ENCODE measurements at regions not wholly inside any gene's neighbourhood (a gene's known extent, or its start where the extent isn't known, plus 50 kb on each side); places are given as distances from the start of the nearest gene placed in this dataset.

DNA sequence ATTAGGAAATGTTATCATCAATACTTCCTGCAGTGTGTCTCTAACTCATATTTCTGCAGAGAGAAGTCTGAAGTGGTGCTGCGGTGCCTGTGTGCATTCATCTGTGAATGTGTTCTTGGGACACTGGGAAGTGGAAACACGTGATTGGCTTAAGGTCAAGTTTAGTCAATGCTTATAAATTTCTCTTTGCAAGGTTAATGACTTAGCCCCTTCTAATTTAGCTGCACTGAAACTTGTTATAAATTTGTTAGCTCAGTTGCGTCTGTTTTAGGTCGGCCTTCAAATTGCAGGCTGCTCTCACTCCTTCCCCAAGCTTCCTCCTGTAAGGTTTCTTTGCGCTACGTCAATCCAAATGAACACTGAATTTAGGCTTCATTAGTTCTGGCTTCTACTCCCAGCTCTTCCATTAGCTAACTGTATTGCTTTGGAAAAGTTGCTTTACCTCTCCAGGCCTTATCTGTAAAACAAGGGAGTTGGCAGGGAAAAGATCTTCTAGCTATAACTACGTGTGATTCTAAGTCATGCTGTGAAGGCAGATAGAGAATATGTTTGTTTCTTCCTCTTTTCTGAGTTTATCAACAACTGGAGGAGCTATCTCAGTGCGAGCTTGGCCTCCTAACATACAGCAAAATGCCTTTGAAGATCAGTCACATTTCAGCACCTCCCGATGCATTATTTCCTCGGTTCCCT is 341.8 kb downstream of the NFIB start:
- H3K27ac ChIP-seq (ENCODE audit: low read depth in 1 of 2, low read length in 1 of 2), result no peak overlapping the region
- WGBS, result 86% methylated on average over 10 of the region's 10 CpGs
- DNase-seq (ENCODE audit: low read depth in 6 of 9, low spot score in 9 of 9), result no peak
- H3K4me1 ChIP-seq (ENCODE audit: control insufficient read depth in 2 of 2, insufficient read depth in 2 of 2, low read length in 2 of 2), result no peaks in the 10 kb centered on the region
- no peaks in the 10 kb centered on the region for H3K9me3 ChIP-seq (ENCODE audit: control insufficient read depth in 2 of 2, insufficient read depth in 1 of 2, low read length in 1 of 2)
- no peaks in the 10 kb centered on the region for H3K27me3 ChIP-seq (ENCODE audit: control insufficient read depth in 2 of 2, insufficient read depth in 1 of 2, low read length in 1 of 2)
- no peaks in the 10 kb centered on the region for H3K36me3 ChIP-seq (ENCODE audit: control insufficient read depth in 2 of 2, insufficient read depth in 2 of 2, low read length in 1 of 2)
- H3K4me3 ChIP-seq (ENCODE audit: low read length in 2 of 2), result no peak overlapping the region

DNA sequence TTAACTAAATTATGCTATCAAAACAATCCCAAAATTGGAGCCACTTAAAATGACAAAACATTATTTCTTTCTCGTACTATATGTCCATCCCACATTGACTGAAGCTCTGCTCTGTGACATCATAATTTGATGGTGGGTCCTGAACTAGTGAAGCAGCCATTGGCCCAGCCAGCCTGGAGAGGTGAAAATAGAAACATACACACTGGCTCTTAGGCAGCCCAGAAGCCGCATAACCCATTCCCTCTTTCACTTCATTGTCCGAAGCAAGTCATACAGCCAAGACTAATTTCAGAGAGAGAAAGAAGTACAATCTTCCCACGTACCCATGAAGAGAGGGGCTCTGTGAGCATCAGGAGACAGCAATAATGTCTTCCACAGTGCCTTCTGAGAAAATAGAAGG is 342.5 kb downstream of the NFIB start:
- Histone ChIP-seq H3K36me3 (ENCODE audit: control insufficient read depth in 2 of 2, insufficient read depth in 2 of 2, low read length in 1 of 2) (no peaks in the 10 kb centered on the region), H3K4me3 (ENCODE audit: low read length in 2 of 2) (no peak overlapping the region), H3K9me3 (ENCODE audit: control insufficient read depth in 2 of 2, insufficient read depth in 1 of 2, low read length in 1 of 2) (no peaks in the 10 kb centered on the region), H3K27me3 (ENCODE audit: control insufficient read depth in 2 of 2, insufficient read depth in 1 of 2, low read length in 1 of 2) (no peaks in the 10 kb centered on the region), H3K4me1 (ENCODE audit: control insufficient read depth in 2 of 2, insufficient read depth in 2 of 2, low read length in 2 of 2) (no peaks in the 10 kb centered on the region), H3K27ac (ENCODE audit: low read depth in 1 of 2, low read length in 1 of 2) (no peak overlapping the region)
- DNase-seq (ENCODE audit: low read depth in 6 of 9, low spot score in 9 of 9), result no peak
- WGBS, result 92% methylated on average over 4 of the region's 4 CpGs

DNA sequence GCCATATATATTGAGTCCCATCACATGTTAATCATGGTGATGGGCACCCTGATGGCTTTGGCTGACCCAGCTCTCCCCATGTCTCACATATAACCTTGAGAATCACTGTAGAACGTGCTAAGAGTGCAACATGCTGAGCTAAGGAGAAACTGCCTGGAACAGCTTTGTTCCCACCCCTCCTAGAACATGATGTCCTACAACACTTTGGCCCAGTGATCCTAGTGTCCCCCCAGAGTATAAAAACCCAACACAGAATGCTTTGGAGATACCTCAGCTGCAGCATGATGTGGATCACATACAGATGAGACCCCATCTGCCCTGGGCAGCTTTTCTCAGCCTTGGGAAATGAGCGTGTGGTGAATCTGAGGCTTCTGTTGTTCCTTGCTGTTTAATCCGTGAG is 343.5 kb downstream of the NFIB start:
- no peaks in the 10 kb centered on the region for H3K36me3 ChIP-seq (ENCODE audit: control insufficient read depth in 2 of 2, insufficient read depth in 2 of 2, low read length in 1 of 2)
- no peak overlapping the region for H3K27ac ChIP-seq (ENCODE audit: low read depth in 1 of 2, low read length in 1 of 2)
- H3K9me3 ChIP-seq (ENCODE audit: control insufficient read depth in 2 of 2, insufficient read depth in 1 of 2, low read length in 1 of 2), result no peaks in the 10 kb centered on the region
- H3K27me3 ChIP-seq (ENCODE audit: control insufficient read depth in 2 of 2, insufficient read depth in 1 of 2, low read length in 1 of 2), result no peaks in the 10 kb centered on the region
- no peaks in the 10 kb centered on the region for H3K4me1 ChIP-seq (ENCODE audit: control insufficient read depth in 2 of 2, insufficient read depth in 2 of 2, low read length in 2 of 2)
- DNase-seq (ENCODE audit: low read depth in 6 of 9, low spot score in 9 of 9), result no peak
- 92% methylated on average over 3 of the region's 3 CpGs for WGBS
- H3K4me3 ChIP-seq (ENCODE audit: low read length in 2 of 2), result no peak overlapping the region

DNA sequence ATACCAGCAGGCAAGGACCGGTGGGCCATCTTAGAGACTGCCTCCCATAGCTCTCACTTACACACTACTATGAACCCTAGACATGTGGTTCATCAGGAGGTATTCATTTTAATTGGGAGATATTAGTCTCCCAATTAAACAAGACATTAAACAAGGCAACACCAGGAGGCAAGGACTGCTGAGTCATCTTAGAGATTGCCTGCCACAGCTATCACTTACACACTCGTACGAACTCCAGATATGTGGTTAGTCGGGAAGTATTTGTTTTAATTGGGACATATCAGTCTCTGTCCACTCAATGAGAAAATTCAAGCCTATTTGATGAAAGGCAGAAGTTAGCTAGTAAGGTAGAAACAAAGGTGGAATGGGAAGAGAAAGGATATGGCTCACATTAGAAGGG is 343.9 kb downstream of the NFIB start:
- no peak for DNase-seq (ENCODE audit: low read depth in 6 of 9, low spot score in 9 of 9)
- Histone ChIP-seq H3K4me1 (ENCODE audit: control insufficient read depth in 2 of 2, insufficient read depth in 2 of 2, low read length in 2 of 2) (no peaks in the 10 kb centered on the region), H3K36me3 (ENCODE audit: control insufficient read depth in 2 of 2, insufficient read depth in 2 of 2, low read length in 1 of 2) (no peaks in the 10 kb centered on the region), H3K9me3 (ENCODE audit: control insufficient read depth in 2 of 2, insufficient read depth in 1 of 2, low read length in 1 of 2) (no peaks in the 10 kb centered on the region), H3K27ac (ENCODE audit: low read depth in 1 of 2, low read length in 1 of 2) (no peak overlapping the region), H3K27me3 (ENCODE audit: control insufficient read depth in 2 of 2, insufficient read depth in 1 of 2, low read length in 1 of 2) (no peaks in the 10 kb centered on the region), H3K4me3 (ENCODE audit: low read length in 2 of 2) (no peak overlapping the region)
- 42% methylated on average over 4 of the region's 4 CpGs for WGBS

DNA sequence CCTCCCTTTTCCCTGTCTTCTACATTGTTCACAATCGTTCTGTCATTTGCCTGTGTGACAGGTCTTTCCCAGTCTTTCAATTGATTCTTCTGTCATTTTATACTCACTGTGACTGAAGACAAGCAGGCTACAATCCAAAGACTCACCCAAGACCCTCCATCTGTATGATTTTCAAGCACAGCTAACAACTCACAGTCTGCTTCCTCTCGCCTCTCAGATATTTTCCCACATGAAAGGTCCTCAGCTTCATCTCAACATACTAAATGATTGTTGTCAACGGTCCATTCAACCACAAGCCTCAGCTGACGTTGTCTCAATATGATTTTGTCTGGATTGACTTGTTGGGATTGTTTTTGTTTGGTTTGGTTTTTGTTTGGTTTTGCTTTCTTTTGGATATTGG is 346.5 kb downstream of the NFIB start:
- 18% methylated on average over 4 of the region's 4 CpGs for WGBS
- no peak for DNase-seq (ENCODE audit: low read depth in 6 of 9, low spot score in 9 of 9)
- Histone ChIP-seq H3K36me3 (ENCODE audit: control insufficient read depth in 2 of 2, insufficient read depth in 2 of 2, low read length in 1 of 2) (no peaks in the 10 kb centered on the region), H3K27ac (ENCODE audit: low read depth in 1 of 2, low read length in 1 of 2) (no peak overlapping the region), H3K4me3 (ENCODE audit: low read length in 2 of 2) (no peak overlapping the region), H3K9me3 (ENCODE audit: control insufficient read depth in 2 of 2, insufficient read depth in 1 of 2, low read length in 1 of 2) (no peaks in the 10 kb centered on the region), H3K4me1 (ENCODE audit: control insufficient read depth in 2 of 2, insufficient read depth in 2 of 2, low read length in 2 of 2) (no peaks in the 10 kb centered on the region), H3K27me3 (ENCODE audit: control insufficient read depth in 2 of 2, insufficient read depth in 1 of 2, low read length in 1 of 2) (no peaks in the 10 kb centered on the region)

DNA sequence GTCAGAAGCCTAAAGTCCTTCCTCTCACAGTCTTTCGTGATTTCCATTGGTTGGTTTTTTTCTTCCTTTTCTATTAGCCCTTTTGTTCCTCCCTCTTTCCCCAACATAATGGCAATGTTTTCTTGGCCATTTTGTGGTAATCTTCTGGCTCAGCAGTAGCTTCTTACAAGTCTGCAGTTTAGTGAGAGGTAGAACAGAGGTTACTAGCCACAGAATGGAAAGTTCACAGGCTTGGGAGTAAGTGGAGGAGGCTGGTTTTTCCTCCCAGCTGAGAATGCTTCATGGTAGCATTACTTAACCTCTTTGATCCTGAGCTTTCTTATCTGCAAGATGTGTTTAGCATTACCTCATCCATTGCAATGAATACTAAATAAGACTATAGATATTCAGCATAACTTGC is 346.9 kb downstream of the NFIB start:
- no peaks in the 10 kb centered on the region for H3K9me3 ChIP-seq (ENCODE audit: control insufficient read depth in 2 of 2, insufficient read depth in 1 of 2, low read length in 1 of 2)
- H3K4me1 ChIP-seq (ENCODE audit: control insufficient read depth in 2 of 2, insufficient read depth in 2 of 2, low read length in 2 of 2), result no peaks in the 10 kb centered on the region
- no peak overlapping the region for H3K27ac ChIP-seq (ENCODE audit: low read depth in 1 of 2, low read length in 1 of 2)
- H3K4me3 ChIP-seq (ENCODE audit: low read length in 2 of 2), result no peak overlapping the region
- 80% methylated on average over 1 of the region's 1 CpG for WGBS
- H3K36me3 ChIP-seq (ENCODE audit: control insufficient read depth in 2 of 2, insufficient read depth in 2 of 2, low read length in 1 of 2), result no peaks in the 10 kb centered on the region
- H3K27me3 ChIP-seq (ENCODE audit: control insufficient read depth in 2 of 2, insufficient read depth in 1 of 2, low read length in 1 of 2), result no peaks in the 10 kb centered on the region
- DNase-seq (ENCODE audit: low read depth in 6 of 9, low spot score in 9 of 9), result no peak

DNA sequence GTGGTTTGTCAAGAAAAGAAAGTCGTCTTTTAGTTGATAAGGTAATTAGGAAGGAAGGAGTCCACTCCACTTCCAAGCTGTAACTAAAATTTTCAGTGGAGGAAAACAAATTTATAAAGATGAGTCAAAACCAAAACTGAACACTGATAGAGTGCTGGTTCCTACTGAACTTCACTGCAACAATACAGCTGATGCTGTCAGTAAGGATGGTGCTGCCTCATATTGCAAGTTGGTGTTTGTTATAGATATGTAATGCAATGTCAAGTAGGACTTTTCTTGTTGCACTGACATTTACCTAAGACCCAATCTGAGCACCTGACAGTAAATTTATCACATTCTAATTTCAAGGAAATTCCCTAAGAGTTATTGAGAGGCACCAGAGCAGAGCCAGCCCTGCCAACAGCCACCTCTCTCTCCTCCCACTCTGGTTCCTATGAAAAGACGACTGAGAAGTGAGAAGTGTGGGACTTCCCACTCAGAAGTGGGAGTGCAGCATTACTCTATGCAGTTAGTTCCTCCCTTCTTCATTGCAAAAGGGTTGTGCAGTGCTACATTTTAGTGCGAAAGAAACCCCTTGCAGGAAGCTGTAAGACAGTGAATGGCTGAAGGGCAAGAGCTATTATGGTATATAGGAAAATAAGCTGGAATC is 350.8 kb downstream of the NFIB start:
- no peaks in the 10 kb centered on the region for H3K27me3 ChIP-seq (ENCODE audit: control insufficient read depth in 2 of 2, insufficient read depth in 1 of 2, low read length in 1 of 2)
- no peak for DNase-seq (ENCODE audit: low read depth in 6 of 9, low spot score in 9 of 9)
- 55% methylated on average over 3 of the region's 3 CpGs for WGBS
- no peaks in the 10 kb centered on the region for H3K4me1 ChIP-seq (ENCODE audit: control insufficient read depth in 2 of 2, insufficient read depth in 2 of 2, low read length in 2 of 2)
- no peaks in the 10 kb centered on the region for H3K9me3 ChIP-seq (ENCODE audit: control insufficient read depth in 2 of 2, insufficient read depth in 1 of 2, low read length in 1 of 2)
- no peak overlapping the region for H3K27ac ChIP-seq (ENCODE audit: low read depth in 1 of 2, low read length in 1 of 2)
- H3K4me3 ChIP-seq (ENCODE audit: low read length in 2 of 2), result no peak overlapping the region
- no peaks in the 10 kb centered on the region for H3K36me3 ChIP-seq (ENCODE audit: control insufficient read depth in 2 of 2, insufficient read depth in 2 of 2, low read length in 1 of 2)

DNA sequence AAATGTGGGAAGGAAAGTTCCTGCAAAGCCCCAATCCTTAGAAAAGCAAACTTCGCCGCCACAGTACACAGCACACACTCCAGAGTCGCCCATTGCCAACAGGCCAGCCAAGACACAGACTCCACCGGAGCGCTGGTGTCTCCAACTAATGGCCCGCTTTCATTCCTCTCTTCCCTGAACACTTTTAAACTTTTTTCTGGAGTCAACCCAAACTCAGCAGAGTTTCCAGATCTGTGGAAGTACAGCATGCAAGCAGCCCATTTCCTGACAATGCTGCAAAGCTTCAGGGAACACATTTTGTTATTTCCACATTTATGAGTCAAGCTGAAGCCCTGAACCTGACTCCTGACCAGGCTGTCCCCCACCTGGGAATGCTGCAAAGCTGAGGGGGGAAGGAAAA is 351.9 kb downstream of the NFIB start:
- Histone ChIP-seq H3K27ac (ENCODE audit: low read depth in 1 of 2, low read length in 1 of 2) (no peak overlapping the region), H3K36me3 (ENCODE audit: control insufficient read depth in 2 of 2, insufficient read depth in 2 of 2, low read length in 1 of 2) (no peaks in the 10 kb centered on the region), H3K4me3 (ENCODE audit: low read length in 2 of 2) (no peak overlapping the region), H3K27me3 (ENCODE audit: control insufficient read depth in 2 of 2, insufficient read depth in 1 of 2, low read length in 1 of 2) (no peaks in the 10 kb centered on the region), H3K4me1 (ENCODE audit: control insufficient read depth in 2 of 2, insufficient read depth in 2 of 2, low read length in 2 of 2) (no peaks in the 10 kb centered on the region), H3K9me3 (ENCODE audit: control insufficient read depth in 2 of 2, insufficient read depth in 1 of 2, low read length in 1 of 2) (no peaks in the 10 kb centered on the region)
- no peak for DNase-seq (ENCODE audit: low read depth in 6 of 9, low spot score in 9 of 9)
- 93% methylated on average over 6 of the region's 6 CpGs for WGBS

DNA sequence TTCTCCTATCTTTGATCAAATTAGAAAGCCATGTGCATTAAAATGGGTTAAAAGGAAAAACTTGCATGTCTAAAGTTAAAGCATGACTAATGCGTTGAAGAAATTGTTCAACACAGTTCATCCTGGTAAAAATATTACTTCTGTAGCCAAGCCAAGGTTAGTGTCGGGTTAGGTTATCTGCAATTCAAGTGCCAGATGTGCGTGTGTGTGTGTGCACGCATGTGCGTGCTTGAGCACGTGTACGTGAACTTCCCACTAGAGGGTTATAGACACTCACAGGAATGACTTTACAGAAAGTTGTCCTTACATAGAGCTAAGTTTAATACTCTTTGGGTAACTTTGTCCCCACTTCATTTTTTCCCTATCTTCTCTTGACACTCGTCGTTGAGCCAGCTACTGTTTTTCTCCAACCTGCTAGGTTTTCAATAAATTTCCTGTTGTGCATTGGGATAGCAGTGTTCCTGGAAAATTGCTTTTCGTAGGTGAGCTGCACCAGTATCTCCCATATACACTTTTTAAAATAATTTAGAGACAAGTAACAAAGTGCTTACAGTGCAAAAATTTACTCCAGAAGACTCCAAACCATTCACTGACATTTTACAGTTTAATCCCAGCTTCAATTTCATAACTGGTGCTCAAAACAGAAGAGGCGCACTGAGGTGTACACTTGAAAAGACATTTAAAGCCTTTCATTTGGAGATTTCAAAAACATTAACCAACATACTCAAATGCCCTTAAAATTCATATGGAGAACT is 353.8 kb downstream of the NFIB start:
- Histone ChIP-seq H3K4me1 (ENCODE audit: control insufficient read depth in 2 of 2, insufficient read depth in 2 of 2, low read length in 2 of 2) (no peaks in the 10 kb centered on the region), H3K27me3 (ENCODE audit: control insufficient read depth in 2 of 2, insufficient read depth in 1 of 2, low read length in 1 of 2) (no peaks in the 10 kb centered on the region), H3K27ac (ENCODE audit: low read depth in 1 of 2, low read length in 1 of 2) (no peak overlapping the region), H3K4me3 (ENCODE audit: low read length in 2 of 2) (no peak overlapping the region), H3K36me3 (ENCODE audit: control insufficient read depth in 2 of 2, insufficient read depth in 2 of 2, low read length in 1 of 2) (no peaks in the 10 kb centered on the region), H3K9me3 (ENCODE audit: control insufficient read depth in 2 of 2, insufficient read depth in 1 of 2, low read length in 1 of 2) (no peaks in the 10 kb centered on the region)
- no peak for DNase-seq (ENCODE audit: low read depth in 6 of 9, low spot score in 9 of 9)
- WGBS, result 93% methylated on average over 11 of the region's 11 CpGs
